Calu3 (cell line): ENCODE measurements at regions not wholly inside any gene's neighbourhood (a gene's known extent, or its start where the extent isn't known, plus 50 kb on each side); places are given as distances from the start of the nearest gene placed in this dataset.

Experiments
- BruUV-seq: library from RNA; stranded (reverse); fragments of 400-500 nt; replicated peaks from 2 replicates; lab custom pipeline; 2021; lab: Mats Ljungman, UMichigan
- CTCF ChIA-PET: fragments of 300-600 bp; sonication (Branson Sonifier 250); formaldehyde crosslinking; loops from one replicate; lab custom pipeline; 2022; ENCODE audit warnings: antibody characterized with exemption; lab: Charles Lee
- DNase-seq: peaks from one replicate; pipeline ENCODE4 v3.0.0; 2022
- H3K27ac Mint-ChIP-seq: one replicate; pipeline ENCODE4 v1.8.0; 2022; ENCODE audit warnings: mixed read lengths; ENCODE audit not compliant: unreplicated experiment
- H3K27me3 Mint-ChIP-seq: one replicate; pipeline ENCODE4 v1.8.0; 2022; ENCODE audit warnings: mixed read lengths; ENCODE audit not compliant: unreplicated experiment
- H3K36me3 Mint-ChIP-seq: one replicate; pipeline ENCODE4 v1.8.0; 2022; ENCODE audit warnings: mild to moderate bottlenecking, moderate library complexity, mixed read lengths; ENCODE audit not compliant: insufficient read depth, unreplicated experiment
- H3K4me1 Mint-ChIP-seq: one replicate; pipeline ENCODE4 v1.8.0; 2022; ENCODE audit warnings: mild to moderate bottlenecking, low read depth, mixed read lengths; ENCODE audit not compliant: unreplicated experiment
- H3K4me3 Mint-ChIP-seq: one replicate; pipeline ENCODE4 v1.8.0; 2022; ENCODE audit warnings: mild to moderate bottlenecking, low read depth, moderate library complexity, mixed read lengths; ENCODE audit not compliant: unreplicated experiment
- H3K9me3 Mint-ChIP-seq: one replicate; pipeline ENCODE4 v1.8.0; 2022; ENCODE audit warnings: low read depth, mixed read lengths; ENCODE audit not compliant: unreplicated experiment
- intact Hi-C: fragments of 100-400 bp; cut with micrococcal nuclease; formaldehyde crosslinking; loops from one replicate; pipeline ENCODE4 v1.10.0; 2022; ENCODE audit not compliant: unreplicated experiment
- TF ChIP-seq, protein P1 (sequence below): fragments of 200-600 bp; IDR thresholded peaks from one replicate; pipeline ENCODE4 v1.8.0; 2022; ENCODE audit warnings: antibody characterized with exemption; ENCODE audit not compliant: unreplicated experiment

DNA sequence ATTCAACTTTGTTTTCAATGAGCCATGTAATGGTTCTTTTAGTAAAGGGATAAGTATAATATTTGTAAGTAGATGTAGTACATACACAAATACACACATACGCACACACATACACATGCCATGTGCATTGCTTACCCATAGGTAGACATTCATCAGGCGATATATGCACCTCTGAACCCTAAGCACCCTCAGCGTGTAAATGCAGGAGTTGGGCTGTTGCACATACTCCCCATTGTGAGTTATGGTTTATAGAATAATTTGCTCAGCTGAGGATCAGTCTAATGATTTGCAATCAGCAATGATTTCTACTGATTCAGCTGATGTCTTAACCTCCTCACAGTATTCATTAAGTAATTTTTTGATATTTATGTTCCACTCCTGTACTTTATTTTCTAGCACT lies 217.6 kb upstream of the ETAA1 start:
- Mint-ChIP-seq H3K4me3 (no peak overlapping the region), H3K27me3 (no peaks in the 10 kb centered on the region), H3K9me3 (no peaks in the 10 kb centered on the region), H3K27ac (no peak overlapping the region), H3K36me3 (no peaks in the 10 kb centered on the region), H3K4me1 (no peaks in the 10 kb centered on the region)
- intact Hi-C loops = no loop called here
- no peak for DNase-seq
- TF ChIP-seq, protein P1, sequence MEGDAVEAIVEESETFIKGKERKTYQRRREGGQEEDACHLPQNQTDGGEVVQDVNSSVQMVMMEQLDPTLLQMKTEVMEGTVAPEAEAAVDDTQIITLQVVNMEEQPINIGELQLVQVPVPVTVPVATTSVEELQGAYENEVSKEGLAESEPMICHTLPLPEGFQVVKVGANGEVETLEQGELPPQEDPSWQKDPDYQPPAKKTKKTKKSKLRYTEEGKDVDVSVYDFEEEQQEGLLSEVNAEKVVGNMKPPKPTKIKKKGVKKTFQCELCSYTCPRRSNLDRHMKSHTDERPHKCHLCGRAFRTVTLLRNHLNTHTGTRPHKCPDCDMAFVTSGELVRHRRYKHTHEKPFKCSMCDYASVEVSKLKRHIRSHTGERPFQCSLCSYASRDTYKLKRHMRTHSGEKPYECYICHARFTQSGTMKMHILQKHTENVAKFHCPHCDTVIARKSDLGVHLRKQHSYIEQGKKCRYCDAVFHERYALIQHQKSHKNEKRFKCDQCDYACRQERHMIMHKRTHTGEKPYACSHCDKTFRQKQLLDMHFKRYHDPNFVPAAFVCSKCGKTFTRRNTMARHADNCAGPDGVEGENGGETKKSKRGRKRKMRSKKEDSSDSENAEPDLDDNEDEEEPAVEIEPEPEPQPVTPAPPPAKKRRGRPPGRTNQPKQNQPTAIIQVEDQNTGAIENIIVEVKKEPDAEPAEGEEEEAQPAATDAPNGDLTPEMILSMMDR = no peak
- BruUV-seq = no TSS peak
- CTCF ChIA-PET = interaction anchor here (0.5 kb wide), 1 partner anchor 45 kb away, joined by 3 read pairs; no protein-coding TSS in a partner anchor

DNA sequence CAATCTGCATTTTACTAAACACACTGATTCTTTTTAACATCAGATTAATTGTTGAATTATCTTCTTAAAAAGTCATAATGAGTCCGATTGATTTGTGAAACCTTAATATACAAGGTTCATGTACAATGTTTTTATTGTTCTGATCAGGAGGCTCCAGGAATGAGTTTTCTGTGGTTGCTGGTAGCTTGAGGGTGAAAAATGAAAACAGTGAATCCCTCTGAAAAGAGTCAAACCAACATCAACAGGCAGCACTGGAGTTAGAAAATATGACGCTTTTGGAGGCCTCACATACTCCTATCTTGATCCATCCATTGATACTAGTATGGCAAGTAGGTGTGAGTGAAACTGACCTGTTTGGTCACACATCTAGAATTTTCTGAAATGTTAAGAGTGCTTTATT lies 216.3 kb upstream of the ETAA1 start:
- CTCF ChIA-PET = no interaction called here
- H3K27me3 Mint-ChIP-seq = no peaks in the 10 kb centered on the region
- no peak overlapping the region for H3K4me3 Mint-ChIP-seq
- TF ChIP-seq, protein P1 = no peak
- no peaks in the 10 kb centered on the region for H3K9me3 Mint-ChIP-seq
- H3K36me3 Mint-ChIP-seq = no peaks in the 10 kb centered on the region
- BruUV-seq = no TSS peak
- no peak overlapping the region for H3K27ac Mint-ChIP-seq
- DNase-seq = no peak
- intact Hi-C loops = no loop called here
- H3K4me1 Mint-ChIP-seq = no peaks in the 10 kb centered on the region

DNA sequence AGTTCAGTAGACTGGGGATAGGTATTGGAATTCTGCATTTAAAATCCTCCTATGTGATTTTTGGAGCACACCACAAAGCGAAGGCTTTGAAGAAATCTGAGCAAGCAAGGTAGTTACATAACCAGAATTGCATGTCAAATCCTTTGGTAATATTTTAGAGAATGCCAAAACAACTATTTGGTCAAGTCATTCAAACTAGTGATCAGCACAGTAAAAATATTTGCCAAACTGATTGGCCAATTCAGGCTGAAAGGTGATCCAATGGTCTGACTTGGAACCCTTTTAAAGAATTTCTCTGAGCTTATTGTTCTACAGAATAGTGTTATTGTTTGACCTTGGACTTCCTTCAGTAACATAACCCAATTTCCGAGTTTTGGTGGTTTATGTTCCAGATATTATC lies 214.2 kb upstream of the ETAA1 start:
- DNase-seq = no peak
- Mint-ChIP-seq H3K27ac (no peak overlapping the region), H3K36me3 (no peaks in the 10 kb centered on the region), H3K27me3 (no peaks in the 10 kb centered on the region), H3K9me3 (no peaks in the 10 kb centered on the region), H3K4me3 (no peak overlapping the region), H3K4me1 (no peaks in the 10 kb centered on the region)
- intact Hi-C loops = no loop called here
- CTCF ChIA-PET = no interaction called here
- TF ChIP-seq, protein P1 = no peak
- BruUV-seq = no TSS peak

DNA sequence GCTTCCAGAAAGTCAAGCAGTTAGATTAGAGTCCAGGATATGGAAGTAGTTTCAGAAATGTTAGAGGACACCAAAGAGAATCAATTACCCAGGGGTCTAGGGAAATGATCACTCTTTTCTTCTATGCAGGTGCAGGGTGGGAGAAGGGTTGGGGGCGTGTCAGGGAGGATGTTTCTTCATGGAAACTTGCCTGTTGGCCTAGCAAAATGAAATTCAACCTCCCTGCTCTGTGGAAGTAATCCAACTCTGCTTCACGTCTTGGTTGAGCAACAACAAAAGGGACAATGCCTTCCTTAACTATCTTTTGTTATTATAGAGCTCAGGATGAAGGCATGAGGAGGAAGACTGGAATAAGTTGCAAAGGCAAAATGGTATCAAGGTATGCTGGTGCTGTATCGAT lies 210.8 kb upstream of the ETAA1 start:
- Mint-ChIP-seq H3K4me1 (no peaks in the 10 kb centered on the region), H3K27ac (no peak overlapping the region), H3K4me3 (no peak overlapping the region), H3K27me3 (no peaks in the 10 kb centered on the region), H3K9me3 (no peaks in the 10 kb centered on the region), H3K36me3 (no peaks in the 10 kb centered on the region)
- CTCF ChIA-PET = no interaction called here
- no TSS peak for BruUV-seq
- TF ChIP-seq, protein P1 = no peak
- intact Hi-C loops = no loop called here
- no peak for DNase-seq
